Activated T-helper 17 cell treated with anti-CD3 and anti-CD28 coated beads, Interleukin-2, amount 50 U/mL, for 72 hours (primary cell): ENCODE measurements at regions not wholly inside any gene's neighbourhood (a gene's known extent, or its start where the extent isn't known, plus 50 kb on each side); places are given as distances from the start of the nearest gene placed in this dataset.
A peak's percentile ranks its signal among the peaks of the same experiment; 100 is the strongest.

ENCODE experiments used
- ATAC-seq: fragments of 150-1000 bp; cut with Tn5 transposase; replicated peaks from 2 replicates; pipeline ENCODE4 v1.10.0; 2021; ENCODE audit warnings: mild to moderate bottlenecking, moderate library complexity
- H3K27ac Mint-ChIP-seq: one replicate; pipeline ENCODE4 v1.8.0; 2022; ENCODE audit warnings: mixed read lengths
- H3K27me3 Mint-ChIP-seq: one replicate; pipeline ENCODE4 v1.8.0; 2022; ENCODE audit warnings: mixed read lengths
- H3K36me3 Mint-ChIP-seq: one replicate; pipeline ENCODE4 v1.8.0; 2022; ENCODE audit warnings: low read depth, mild to moderate bottlenecking, mixed read lengths
- H3K4me1 Mint-ChIP-seq: one replicate; pipeline ENCODE4 v1.8.0; 2022; ENCODE audit warnings: mixed read lengths
- H3K4me3 Mint-ChIP-seq: one replicate; pipeline ENCODE4 v1.8.0; 2022; ENCODE audit warnings: mild to moderate bottlenecking, mixed read lengths
- H3K9me3 Mint-ChIP-seq: one replicate; pipeline ENCODE4 v1.8.0; 2022; ENCODE audit warnings: mixed read lengths

- no peak overlapping the region for H3K4me3 Mint-ChIP-seq
Measured at GRCh38 chr16:56140645-56141044, 50.6 kb upstream of the GNAO1 start.

GRCh38 chr16:56137269-56137668 is 54.0 kb upstream of the GNAO1 start:
- peaks cover 4% of the 10 kb centered on the region for H3K27me3 Mint-ChIP-seq
- no peaks in the 10 kb centered on the region for H3K36me3 Mint-ChIP-seq
- no peaks in the 10 kb centered on the region for H3K9me3 Mint-ChIP-seq
- no peak overlapping the region for H3K27ac Mint-ChIP-seq
- peaks cover 7% of the 10 kb centered on the region for H3K4me1 Mint-ChIP-seq
- no peak overlapping the region for H3K4me3 Mint-ChIP-seq
- no peak for ATAC-seq

More at GRCh38 chr16:56140645-56141044, 50.6 kb upstream of the GNAO1 start:
- H3K9me3 Mint-ChIP-seq, result no peaks in the 10 kb centered on the region
- H3K4me1 Mint-ChIP-seq, result peaks cover 7% of the 10 kb centered on the region
- no peak for ATAC-seq
- H3K27ac Mint-ChIP-seq, result no peak overlapping the region
- H3K27me3 Mint-ChIP-seq, result peaks cover 10% of the 10 kb centered on the region
- no peaks in the 10 kb centered on the region for H3K36me3 Mint-ChIP-seq

- Mint-ChIP-seq H3K4me1 (peaks cover 7% of the 10 kb centered on the region), H3K4me3 (no peak overlapping the region), H3K27ac (no peak overlapping the region), H3K9me3 (no peaks in the 10 kb centered on the region), H3K27me3 (peaks cover 3% of the 10 kb centered on the region), H3K36me3 (no peaks in the 10 kb centered on the region)
- ATAC-seq, result no peak
Measured at GRCh38 chr16:56136256-56136655, 55.0 kb upstream of the GNAO1 start.

GRCh38 chr16:56134790-56135189 is 56.5 kb upstream of the GNAO1 start:
- H3K36me3 Mint-ChIP-seq, result no peaks in the 10 kb centered on the region
- peaks cover 3% of the 10 kb centered on the region for H3K27me3 Mint-ChIP-seq
- H3K4me3 Mint-ChIP-seq, result no peak overlapping the region
- no peak overlapping the region for H3K27ac Mint-ChIP-seq
- H3K9me3 Mint-ChIP-seq, result no peaks in the 10 kb centered on the region
- no peak for ATAC-seq
- peaks cover 7% of the 10 kb centered on the region for H3K4me1 Mint-ChIP-seq

GRCh38 chr16:56125922-56126321 is 65.4 kb upstream of the GNAO1 start:
- H3K4me1 Mint-ChIP-seq, result no peaks in the 10 kb centered on the region
- no peak for ATAC-seq
- no peaks in the 10 kb centered on the region for H3K9me3 Mint-ChIP-seq
- no peaks in the 10 kb centered on the region for H3K36me3 Mint-ChIP-seq
- no peak overlapping the region for H3K4me3 Mint-ChIP-seq
- peaks cover 25% of the 10 kb centered on the region for H3K27me3 Mint-ChIP-seq
- no peak overlapping the region for H3K27ac Mint-ChIP-seq

GRCh38 chr16:56122251-56122650 is 69.0 kb upstream of the GNAO1 start:
- no peaks in the 10 kb centered on the region for H3K4me1 Mint-ChIP-seq
- H3K27me3 Mint-ChIP-seq, result peaks cover 22% of the 10 kb centered on the region
- no peak for ATAC-seq
- no peak overlapping the region for H3K4me3 Mint-ChIP-seq
- H3K36me3 Mint-ChIP-seq, result no peaks in the 10 kb centered on the region
- H3K9me3 Mint-ChIP-seq, result no peaks in the 10 kb centered on the region
- no peak overlapping the region for H3K27ac Mint-ChIP-seq

- H3K9me3 Mint-ChIP-seq, result no peaks in the 10 kb centered on the region
- H3K4me3 Mint-ChIP-seq, result no peak overlapping the region
- H3K27me3 Mint-ChIP-seq, result peaks cover 20% of the 10 kb centered on the region
- no peak for ATAC-seq
- H3K36me3 Mint-ChIP-seq, result no peaks in the 10 kb centered on the region
- H3K27ac Mint-ChIP-seq, result no peak overlapping the region
- no peaks in the 10 kb centered on the region for H3K4me1 Mint-ChIP-seq
Measured at GRCh38 chr16:56121156-56121500, 70.2 kb upstream of the GNAO1 start.

GRCh38 chr16:56120447-56121155 is 70.7 kb upstream of the GNAO1 start:
- H3K4me3 Mint-ChIP-seq, result no peak overlapping the region
- peaks cover 18% of the 10 kb centered on the region for H3K27me3 Mint-ChIP-seq
- no peaks in the 10 kb centered on the region for H3K4me1 Mint-ChIP-seq
- H3K27ac Mint-ChIP-seq, result no peak overlapping the region
- no peaks in the 10 kb centered on the region for H3K9me3 Mint-ChIP-seq
- ATAC-seq, result no peak
- no peaks in the 10 kb centered on the region for H3K36me3 Mint-ChIP-seq

GRCh38 chr16:56119133-56119532 is 72.2 kb upstream of the GNAO1 start:
- H3K4me3 Mint-ChIP-seq, result no peak overlapping the region
- no peaks in the 10 kb centered on the region for H3K9me3 Mint-ChIP-seq
- H3K36me3 Mint-ChIP-seq, result no peaks in the 10 kb centered on the region
- peaks cover 8% of the 10 kb centered on the region for H3K27me3 Mint-ChIP-seq
- peak; percentile 69 for ATAC-seq
- no peaks in the 10 kb centered on the region for H3K4me1 Mint-ChIP-seq
- H3K27ac Mint-ChIP-seq, result no peak overlapping the region

- no peaks in the 10 kb centered on the region for H3K9me3 Mint-ChIP-seq
- no peak for ATAC-seq
- H3K4me3 Mint-ChIP-seq, result no peak overlapping the region
- no peaks in the 10 kb centered on the region for H3K36me3 Mint-ChIP-seq
- H3K4me1 Mint-ChIP-seq, result no peaks in the 10 kb centered on the region
- H3K27ac Mint-ChIP-seq, result no peak overlapping the region
- H3K27me3 Mint-ChIP-seq, result peaks cover 2% of the 10 kb centered on the region
Measured at GRCh38 chr16:56116577-56116964, 74.7 kb upstream of the GNAO1 start.

GRCh38 chr16:56115817-56116576 is 75.3 kb upstream of the GNAO1 start:
- ATAC-seq, result no peak
- no peaks in the 10 kb centered on the region for H3K4me1 Mint-ChIP-seq

GRCh38 chr16:56113223-56113622 is 78.1 kb upstream of the GNAO1 start:
- H3K9me3 Mint-ChIP-seq, result no peaks in the 10 kb centered on the region
- ATAC-seq, result no peak
- no peaks in the 10 kb centered on the region for H3K27me3 Mint-ChIP-seq
- H3K27ac Mint-ChIP-seq, result no peak overlapping the region
- H3K4me1 Mint-ChIP-seq, result no peaks in the 10 kb centered on the region
- H3K4me3 Mint-ChIP-seq, result no peak overlapping the region
- H3K36me3 Mint-ChIP-seq, result no peaks in the 10 kb centered on the region

More at GRCh38 chr16:56115817-56116576, 75.3 kb upstream of the GNAO1 start:
- no peak overlapping the region for H3K4me3 Mint-ChIP-seq
- no peaks in the 10 kb centered on the region for H3K9me3 Mint-ChIP-seq
- no peak overlapping the region for H3K27ac Mint-ChIP-seq
- no peaks in the 10 kb centered on the region for H3K36me3 Mint-ChIP-seq
- peaks cover 2% of the 10 kb centered on the region for H3K27me3 Mint-ChIP-seq

- H3K4me3 Mint-ChIP-seq, result no peak overlapping the region
- H3K27me3 Mint-ChIP-seq, result no peaks in the 10 kb centered on the region
- H3K4me1 Mint-ChIP-seq, result no peaks in the 10 kb centered on the region
- H3K36me3 Mint-ChIP-seq, result no peaks in the 10 kb centered on the region
- H3K9me3 Mint-ChIP-seq, result no peaks in the 10 kb centered on the region
- ATAC-seq, result no peak
- H3K27ac Mint-ChIP-seq, result no peak overlapping the region
Measured at GRCh38 chr16:56111100-56111499, 80.2 kb upstream of the GNAO1 start.

GRCh38 chr16:56109994-56110393 is 81.3 kb upstream of the GNAO1 start:
- ATAC-seq, result no peak
- no peak overlapping the region for H3K27ac Mint-ChIP-seq

GRCh38 chr16:56109205-56109604 is 82.1 kb upstream of the GNAO1 start:
- Mint-ChIP-seq H3K4me3 (no peak overlapping the region), H3K36me3 (no peaks in the 10 kb centered on the region), H3K27ac (no peak overlapping the region), H3K4me1 (no peaks in the 10 kb centered on the region), H3K27me3 (no peaks in the 10 kb centered on the region), H3K9me3 (no peaks in the 10 kb centered on the region)
- ATAC-seq, result no peak

More at GRCh38 chr16:56109994-56110393, 81.3 kb upstream of the GNAO1 start:
- Mint-ChIP-seq H3K4me1 (no peaks in the 10 kb centered on the region), H3K27me3 (no peaks in the 10 kb centered on the region), H3K4me3 (no peak overlapping the region), H3K9me3 (no peaks in the 10 kb centered on the region), H3K36me3 (no peaks in the 10 kb centered on the region)
